Mesendoderm (in vitro differentiated cells): ENCODE measurements at regions not wholly inside any gene's neighbourhood (a gene's known extent, or its start where the extent isn't known, plus 50 kb on each side); places are given as distances from the start of the nearest gene placed in this dataset.

ENCODE experiments used
- DNase-seq: peaks from one replicate; pipeline ENCODE4 v3.0.0; 2013
- H2AK5ac ChIP-seq: 2 replicates; pipeline ENCODE4 v1.6.1; 2013; ENCODE audit warnings: low read length, inconsistent platforms
- H2BK120ac ChIP-seq: 2 replicates; pipeline ENCODE4 v1.6.1; 2013; ENCODE audit warnings: low read depth, mild to moderate bottlenecking, low read length, moderate library complexity, mixed read lengths
- H2BK15ac ChIP-seq: replicated peaks from 2 replicates; pipeline ENCODE4 v1.6.1; 2013; ENCODE audit warnings: low read depth, mild to moderate bottlenecking, moderate library complexity
- H2BK5ac ChIP-seq: 2 replicates; pipeline ENCODE4 v1.6.1; 2013; ENCODE audit warnings: low read length, inconsistent platforms
- H3K18ac ChIP-seq: 2 replicates; pipeline ENCODE4 v1.6.1; 2013; ENCODE audit warnings: mild to moderate bottlenecking, low read length, mixed read lengths
- H3K23ac ChIP-seq: one replicate; pipeline ENCODE4 v1.6.1; 2013; ENCODE audit warnings: low read length
- H3K27ac ChIP-seq: 2 replicates; pipeline ENCODE4 v1.5.1; 2013; ENCODE audit warnings: low read depth, mild to moderate bottlenecking, inconsistent platforms, low read length, moderate library complexity
- H3K27me3 ChIP-seq: 2 replicates; pipeline ENCODE4 v1.6.1; 2013; ENCODE audit warnings: low read length, control low read depth, mild to moderate bottlenecking, inconsistent platforms; ENCODE audit not compliant: insufficient read depth, poor library complexity
- H3K36me3 ChIP-seq: 2 replicates; pipeline ENCODE4 v1.6.1; 2013; ENCODE audit warnings: low read length, inconsistent platforms; ENCODE audit not compliant: control insufficient read depth, insufficient read depth
- H3K4ac ChIP-seq: one replicate; pipeline ENCODE4 v1.6.1; 2013; ENCODE audit warnings: low read depth, mild to moderate bottlenecking, low read length, moderate library complexity
- H3K4me1 ChIP-seq: 2 replicates; pipeline ENCODE4 v1.6.1; 2013; ENCODE audit warnings: low read depth, low read length, inconsistent platforms; ENCODE audit not compliant: control insufficient read depth
- H3K4me2 ChIP-seq: 2 replicates; pipeline ENCODE4 v1.6.1; 2013; ENCODE audit warnings: low read length
- H3K4me3 ChIP-seq: 2 replicates; pipeline ENCODE4 v1.5.1; 2013; ENCODE audit warnings: mild to moderate bottlenecking, low read length
- H3K56ac ChIP-seq: one replicate; pipeline ENCODE4 v1.6.1; 2013; ENCODE audit warnings: low read length
- H3K79me1 ChIP-seq: 2 replicates; pipeline ENCODE4 v1.6.1; 2013; ENCODE audit warnings: low read length, inconsistent platforms
- H3K79me2 ChIP-seq: 2 replicates; pipeline ENCODE4 v1.6.1; 2013; ENCODE audit warnings: mild to moderate bottlenecking, low read length; ENCODE audit not compliant: control insufficient read depth, insufficient read depth
- H3K9ac ChIP-seq: 2 replicates; pipeline ENCODE4 v1.6.1; 2013; ENCODE audit warnings: low read length, inconsistent platforms
- H4K5ac ChIP-seq: one replicate; pipeline ENCODE4 v1.6.1; 2013; ENCODE audit warnings: low read length
- H4K8ac ChIP-seq: one replicate; pipeline ENCODE4 v1.6.1; 2013; ENCODE audit warnings: low read depth, mild to moderate bottlenecking, control low read depth, low read length, moderate library complexity
- WGBS: extraction: QIAGEN DNeasy Blood & Tissue Kit; methylation state at CpG from one replicate; pipeline ENCODE4 v1.1.7; 2013; ENCODE audit warnings: low lambda C conversion rate, missing lambda C conversion rate; ENCODE audit not compliant: insufficient coverage; ENCODE audit errors: extremely low coverage; 5-methylcytosine and 5-hydroxymethylcytosine counted together

DNA sequence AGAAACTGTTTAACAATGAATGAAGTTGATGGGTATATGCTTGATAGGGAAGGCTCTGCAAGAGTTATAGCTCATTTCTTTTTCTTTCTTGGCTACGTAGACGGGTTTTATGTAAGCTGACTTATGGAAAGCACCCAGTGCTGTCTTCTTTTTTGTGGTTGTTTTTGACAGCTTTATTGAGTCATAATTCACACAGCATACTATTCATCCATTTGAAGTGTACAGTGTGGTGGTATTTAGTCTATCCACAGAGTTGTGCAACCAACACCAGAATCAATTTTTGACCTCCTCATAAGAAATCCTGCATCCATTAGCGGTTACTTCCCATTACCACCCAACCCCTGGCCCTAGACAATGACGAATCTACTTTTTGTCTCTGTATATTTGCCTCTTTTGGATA, 240.6 kb upstream of the KIAA1217 start:
- Histone ChIP-seq H2AK5ac (no peak overlapping the region), H3K79me1 (no peaks in the 10 kb centered on the region), H4K5ac (no peak overlapping the region), H3K4me3 (no peak overlapping the region), H3K27me3 (no peaks in the 10 kb centered on the region), H3K36me3 (no peaks in the 10 kb centered on the region), H3K56ac (no peak overlapping the region), H4K8ac (no peak overlapping the region), H3K18ac (no peak overlapping the region), H3K23ac (no peak overlapping the region), H3K79me2 (no peaks in the 10 kb centered on the region), H3K4me2 (no peak overlapping the region), H3K4ac (no peak overlapping the region), H2BK120ac (no peak overlapping the region), H2BK5ac (no peak overlapping the region), H3K27ac (no peak overlapping the region), H2BK15ac (no peak overlapping the region), H3K4me1 (no peaks in the 10 kb centered on the region), H3K9ac (no peak overlapping the region)
- DNase-seq = no peak
- no CpG with 5 or more reads among the region's 4 CpGs for WGBS

DNA sequence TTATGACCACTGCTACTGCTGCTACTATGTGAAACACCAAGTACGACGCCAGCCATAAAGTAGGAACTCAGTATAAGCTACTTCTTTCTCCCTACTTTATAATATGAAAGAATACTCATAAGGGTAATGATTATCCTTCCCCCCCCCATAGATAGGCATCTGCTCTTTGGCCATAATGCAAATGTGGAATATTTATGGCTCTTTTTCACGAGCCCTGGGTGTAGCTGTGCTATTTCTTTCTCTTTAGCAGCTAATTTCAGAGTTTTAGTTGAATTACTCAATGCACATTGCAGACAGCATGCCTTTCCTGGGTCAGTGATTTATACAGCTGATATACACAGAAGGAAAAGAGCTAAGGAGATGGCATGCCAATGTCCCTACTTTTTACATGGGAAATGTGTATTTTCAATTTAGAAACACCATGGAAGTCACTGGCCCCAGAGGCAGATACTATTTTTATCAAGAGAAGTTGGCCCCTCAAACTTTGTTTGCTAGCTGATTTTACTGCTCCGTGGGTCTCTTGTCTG, 234.1 kb upstream of the KIAA1217 start:
- Histone ChIP-seq H2BK5ac (no peak overlapping the region), H3K4ac (no peak overlapping the region), H3K4me1 (no peaks in the 10 kb centered on the region), H3K79me2 (no peaks in the 10 kb centered on the region), H2BK15ac (no peak overlapping the region), H3K23ac (no peak overlapping the region), H3K56ac (no peak overlapping the region), H3K18ac (no peak overlapping the region), H4K8ac (no peak overlapping the region), H3K9ac (no peak overlapping the region), H3K4me3 (no peak overlapping the region), H3K36me3 (no peaks in the 10 kb centered on the region), H3K79me1 (no peaks in the 10 kb centered on the region), H2BK120ac (no peak overlapping the region), H3K27me3 (no peaks in the 10 kb centered on the region), H3K4me2 (no peak overlapping the region), H2AK5ac (no peak overlapping the region), H4K5ac (no peak overlapping the region), H3K27ac (no peak overlapping the region)
- no peak for DNase-seq
- WGBS = no CpG with 5 or more reads among the region's 4 CpGs

DNA sequence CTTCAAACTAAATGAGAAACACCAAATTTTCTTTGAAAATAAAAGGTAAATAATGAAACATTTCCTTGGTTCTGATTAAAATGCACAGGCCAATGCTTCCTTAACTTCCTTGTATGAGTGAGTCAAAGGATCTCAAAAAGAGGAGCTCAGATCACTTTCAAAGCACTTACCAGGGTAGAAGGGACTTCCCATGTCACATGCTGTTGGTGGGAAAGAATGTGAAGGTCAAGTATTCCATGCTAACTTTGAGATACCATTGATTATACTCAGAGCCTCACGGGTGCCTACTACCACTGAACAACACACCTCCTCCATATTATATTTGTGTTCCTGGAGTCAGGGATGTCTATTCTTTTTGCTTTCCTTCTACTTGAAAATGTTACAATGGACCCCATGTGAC, 233.5 kb upstream of the KIAA1217 start:
- H4K8ac ChIP-seq = no peak overlapping the region
- no peaks in the 10 kb centered on the region for H3K79me2 ChIP-seq
- H4K5ac ChIP-seq = no peak overlapping the region
- H3K4me3 ChIP-seq = no peak overlapping the region
- H3K4ac ChIP-seq = no peak overlapping the region
- no peak overlapping the region for H2BK120ac ChIP-seq
- H2AK5ac ChIP-seq = no peak overlapping the region
- no peak overlapping the region for H3K23ac ChIP-seq
- no peaks in the 10 kb centered on the region for H3K36me3 ChIP-seq
- no peaks in the 10 kb centered on the region for H3K4me1 ChIP-seq
- no peaks in the 10 kb centered on the region for H3K79me1 ChIP-seq
- no CpG with 5 or more reads among the region's 1 CpG for WGBS
- no peak overlapping the region for H3K18ac ChIP-seq
- H3K4me2 ChIP-seq = no peak overlapping the region
- H3K56ac ChIP-seq = no peak overlapping the region
- H3K27me3 ChIP-seq = no peaks in the 10 kb centered on the region
- no peak overlapping the region for H3K27ac ChIP-seq
- DNase-seq = peak; percentile 6
- no peak overlapping the region for H2BK15ac ChIP-seq
- no peak overlapping the region for H3K9ac ChIP-seq
- no peak overlapping the region for H2BK5ac ChIP-seq

DNA sequence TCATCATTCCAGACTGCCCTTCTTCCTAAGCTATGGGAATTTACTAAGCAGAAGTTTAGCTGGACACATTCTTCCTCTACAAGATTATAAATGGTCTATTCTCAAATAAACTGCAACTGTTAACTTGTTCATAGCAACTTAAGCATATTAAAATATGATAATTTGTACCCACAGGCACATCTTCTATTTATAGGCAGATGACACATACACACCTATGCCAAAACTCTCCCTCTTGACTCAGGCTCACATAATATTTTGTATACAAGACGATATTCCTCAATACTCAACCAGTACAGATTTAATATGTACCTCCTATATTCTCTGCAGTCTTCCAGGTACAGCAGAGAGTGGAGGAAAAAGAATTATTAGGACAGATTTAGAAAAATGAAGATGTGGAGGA, 232.7 kb upstream of the KIAA1217 start:
- no peak overlapping the region for H3K23ac ChIP-seq
- H2BK15ac ChIP-seq = no peak overlapping the region
- no peak overlapping the region for H2BK120ac ChIP-seq
- no CpG with 5 or more reads among the region's 1 CpG for WGBS
- no peaks in the 10 kb centered on the region for H3K4me1 ChIP-seq
- DNase-seq = no peak
- H3K27me3 ChIP-seq = no peaks in the 10 kb centered on the region
- no peaks in the 10 kb centered on the region for H3K36me3 ChIP-seq
- H2BK5ac ChIP-seq = no peak overlapping the region
- H3K27ac ChIP-seq = no peak overlapping the region
- no peak overlapping the region for H3K56ac ChIP-seq
- H4K5ac ChIP-seq = no peak overlapping the region
- H3K79me2 ChIP-seq = no peaks in the 10 kb centered on the region
- no peak overlapping the region for H3K18ac ChIP-seq
- no peak overlapping the region for H3K4ac ChIP-seq
- H4K8ac ChIP-seq = no peak overlapping the region
- no peak overlapping the region for H3K9ac ChIP-seq
- H3K4me2 ChIP-seq = no peak overlapping the region
- no peaks in the 10 kb centered on the region for H3K79me1 ChIP-seq
- H3K4me3 ChIP-seq = no peak overlapping the region
- H2AK5ac ChIP-seq = no peak overlapping the region

DNA sequence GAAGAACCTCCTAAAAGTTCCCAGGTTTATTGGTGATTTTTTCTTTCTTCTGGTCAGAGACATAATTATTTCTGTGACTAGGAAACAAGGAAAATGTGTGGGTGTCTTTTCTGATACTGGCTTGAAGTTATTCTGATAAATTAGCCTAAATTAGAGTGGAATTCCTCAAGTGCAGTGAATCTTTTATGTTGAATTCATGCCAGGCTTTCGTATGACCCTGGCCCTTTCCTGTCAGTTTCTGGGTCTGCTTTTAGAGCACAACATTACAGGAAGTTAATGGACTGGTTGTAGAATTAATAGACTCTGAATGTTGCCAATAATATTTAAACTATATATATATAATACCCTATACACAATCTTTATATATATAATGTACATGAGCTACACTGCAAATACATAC, 230.6 kb upstream of the KIAA1217 start:
- Histone ChIP-seq H3K18ac (no peak overlapping the region), H2AK5ac (no peak overlapping the region), H3K79me1 (no peaks in the 10 kb centered on the region), H2BK120ac (no peak overlapping the region), H3K4me1 (no peaks in the 10 kb centered on the region), H3K23ac (no peak overlapping the region), H3K4ac (no peak overlapping the region), H3K27ac (no peak overlapping the region), H3K36me3 (no peaks in the 10 kb centered on the region), H3K4me3 (no peak overlapping the region), H3K27me3 (no peaks in the 10 kb centered on the region), H2BK5ac (no peak overlapping the region), H4K5ac (no peak overlapping the region), H2BK15ac (no peak overlapping the region), H3K79me2 (no peaks in the 10 kb centered on the region), H3K56ac (no peak overlapping the region), H4K8ac (no peak overlapping the region), H3K4me2 (no peak overlapping the region), H3K9ac (no peak overlapping the region)
- no peak for DNase-seq
- WGBS = no CpG with 5 or more reads among the region's 1 CpG

DNA sequence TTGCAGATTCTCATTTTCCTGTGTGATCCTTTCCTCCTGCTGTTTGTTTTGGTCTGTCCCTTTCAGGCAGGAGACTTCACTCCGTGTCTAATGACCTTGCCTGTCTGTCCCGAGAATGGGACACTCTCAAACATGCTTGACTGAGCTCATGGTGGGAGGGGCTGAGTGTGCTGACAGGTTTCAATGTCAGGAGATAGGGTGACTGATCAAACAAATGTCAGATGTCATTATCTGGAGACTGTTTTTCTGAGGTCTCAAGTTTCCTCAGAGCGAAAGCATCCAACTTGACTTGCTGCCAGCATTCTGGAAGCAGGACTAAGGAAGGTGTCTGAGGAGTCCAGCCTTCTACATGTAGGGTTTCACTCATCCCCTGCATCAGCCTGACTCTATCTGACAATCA, 228.8 kb upstream of the KIAA1217 start:
- no peaks in the 10 kb centered on the region for H3K36me3 ChIP-seq
- no peak for DNase-seq
- no peak overlapping the region for H3K18ac ChIP-seq
- no peak overlapping the region for H3K56ac ChIP-seq
- no peak overlapping the region for H4K5ac ChIP-seq
- H3K79me2 ChIP-seq = no peaks in the 10 kb centered on the region
- H3K79me1 ChIP-seq = no peaks in the 10 kb centered on the region
- no peak overlapping the region for H2BK15ac ChIP-seq
- no peak overlapping the region for H4K8ac ChIP-seq
- no peak overlapping the region for H3K4me2 ChIP-seq
- H2AK5ac ChIP-seq = no peak overlapping the region
- no peak overlapping the region for H2BK120ac ChIP-seq
- no peak overlapping the region for H3K4me3 ChIP-seq
- no peaks in the 10 kb centered on the region for H3K4me1 ChIP-seq
- no peak overlapping the region for H2BK5ac ChIP-seq
- no peak overlapping the region for H3K9ac ChIP-seq
- H3K23ac ChIP-seq = no peak overlapping the region
- H3K27me3 ChIP-seq = no peaks in the 10 kb centered on the region
- no peak overlapping the region for H3K27ac ChIP-seq
- no peak overlapping the region for H3K4ac ChIP-seq
- no CpG with 5 or more reads among the region's 3 CpGs for WGBS
